GM23248 (cell line): ENCODE measurements at regions not wholly inside any gene's neighbourhood (a gene's known extent, or its start where the extent isn't known, plus 50 kb on each side); places are given as distances from the start of the nearest gene placed in this dataset.
A peak's percentile ranks its signal among the peaks of the same experiment; 100 is the strongest.

Experiments used
- DNase-seq: peaks from one replicate; pipeline ENCODE4 v3.0.0-alpha.2; 2015
- H2AFZ ChIP-seq: fragments of 200-600 bp; sonication (generic); 2 replicates; pipeline ENCODE4 v1.6.1; 2016; ENCODE audit warnings: antibody characterized with exemption
- H3F3A ChIP-seq: fragments of 200-600 bp; sonication (generic); 2 replicates; pipeline ENCODE4 v1.6.1; 2016; ENCODE audit warnings: mild to moderate bottlenecking, antibody characterized with exemption, mixed run types; ENCODE audit not compliant: insufficient read depth
- H3K27ac ChIP-seq: fragments of 200-600 bp; sonication (generic); 2 replicates; pipeline ENCODE4 v1.5.1; 2016; ENCODE audit warnings: mild to moderate bottlenecking
- H3K27me3 ChIP-seq: fragments of 200-600 bp; sonication (generic); replicated peaks from 2 replicates; pipeline ENCODE4 v1.6.1; 2016; ENCODE audit warnings: mild to moderate bottlenecking; ENCODE audit not compliant: insufficient read depth
- H3K36me3 ChIP-seq: fragments of 200-600 bp; sonication (generic); 2 replicates; pipeline ENCODE4 v1.6.1; 2016; ENCODE audit warnings: low read depth, mild to moderate bottlenecking
- H3K4me1 ChIP-seq: fragments of 200-600 bp; sonication (generic); 2 replicates; pipeline ENCODE4 v1.6.1; 2016; ENCODE audit warnings: mild to moderate bottlenecking; ENCODE audit not compliant: insufficient read depth
- H3K4me2 ChIP-seq: fragments of 200-600 bp; sonication (generic); one replicate; pipeline ENCODE4 v1.6.1; 2016; ENCODE audit warnings: mild to moderate bottlenecking; ENCODE audit not compliant: unreplicated experiment
- H3K4me3 ChIP-seq: fragments of 200-600 bp; sonication (generic); 2 replicates; pipeline ENCODE4 v1.5.1; 2016; ENCODE audit warnings: mild to moderate bottlenecking
- H3K79me2 ChIP-seq: fragments of 200-600 bp; sonication (generic); 2 replicates; pipeline ENCODE4 v1.6.1; 2016; ENCODE audit warnings: mild to moderate bottlenecking; ENCODE audit not compliant: insufficient read depth
- H3K9ac ChIP-seq: fragments of 200-600 bp; sonication (generic); 2 replicates; pipeline ENCODE4 v1.6.1; 2016; ENCODE audit warnings: mild to moderate bottlenecking
- H3K9me2 ChIP-seq: fragments of 200-600 bp; sonication (generic); 2 replicates; pipeline ENCODE4 v1.6.1; 2016; ENCODE audit warnings: mixed run types, mild to moderate bottlenecking, moderate library complexity; ENCODE audit not compliant: insufficient read depth
- H3K9me3 ChIP-seq: fragments of 200-600 bp; sonication (generic); one replicate; pipeline ENCODE4 v1.6.1; 2017; ENCODE audit warnings: low read depth
- H4K20me1 ChIP-seq: fragments of 200-600 bp; sonication (generic); 2 replicates; pipeline ENCODE4 v1.6.0; 2016; ENCODE audit not compliant: insufficient read depth
- EZH2 ChIP-seq: fragments of 200-600 bp; sonication (generic); IDR thresholded peaks from 2 replicates; pipeline ENCODE4 v1.6.1; 2018; ENCODE audit warnings: antibody characterized with exemption, mild to moderate bottlenecking; ENCODE audit not compliant: insufficient read depth, poor library complexity, severe bottlenecking
- EZH2phosphoT487 ChIP-seq: fragments of 200-600 bp; sonication (generic); IDR thresholded peaks from 2 replicates; pipeline ENCODE4 v1.6.1; 2018; ENCODE audit warnings: antibody characterized with exemption, moderate library complexity, mild to moderate bottlenecking, low read depth; ENCODE audit not compliant: insufficient read depth
- WGBS, 2 experiments: methylation state at CpG; one replicate each; pipeline ENCODE4 v1.1.6; 2015 to 2017; ENCODE audit warnings: low lambda C conversion rate in 2 of 2, low coverage in 1 of 2; ENCODE audit errors: missing lambda C conversion rate in 2 of 2; 5-methylcytosine and 5-hydroxymethylcytosine counted together
- in situ Hi-C: fragments of 300-500 bp; cut with MboI; formaldehyde crosslinking; loops from 2 replicates; pipeline ENCODE4 v1.15.0; 2020

GRCh38 chr20:48298851-48299484 lies 513.7 kb upstream of the SULF2 start:
- H3K4me3 ChIP-seq, result no peak overlapping the region
- in situ Hi-C loops, result loop anchor here (10.0 kb wide), 2 partner anchors 514 to 634 kb away; partner anchors contain the start of gene SULF2
- H3K27me3 ChIP-seq, result peaks cover 28% of the 10 kb centered on the region; the same call in 1 of the 2 replicates
- no peak overlapping the region for H3K9ac ChIP-seq
- H2AFZ ChIP-seq, result no peak overlapping the region
- peak; percentile 92 for DNase-seq
- TF ChIP-seq EZH2phosphoT487, result no peak
- no peak for TF ChIP-seq EZH2
- no peaks in the 10 kb centered on the region for H4K20me1 ChIP-seq
- no peaks in the 10 kb centered on the region for H3K79me2 ChIP-seq
- H3K9me2 ChIP-seq, result no peaks in the 10 kb centered on the region
- H3F3A ChIP-seq, result peaks cover 24% of the 10 kb centered on the region
- no peaks in the 10 kb centered on the region for H3K36me3 ChIP-seq
- WGBS, 2 experiments, result 62 to 65% methylated on average over 7 of the region's 7 CpGs
- H3K4me1 ChIP-seq, result peaks cover 35% of the 10 kb centered on the region
- no peak overlapping the region for H3K27ac ChIP-seq
- H3K9me3 ChIP-seq, result no peaks in the 10 kb centered on the region
- no peak overlapping the region for H3K4me2 ChIP-seq

GRCh38 chr20:48298433-48298832 lies 513.2 kb upstream of the SULF2 start:
- Histone ChIP-seq H3K4me3 (no peak overlapping the region), H3K27me3 (peaks cover 22% of the 10 kb centered on the region; the same call in 1 of the 2 replicates), H3K79me2 (no peaks in the 10 kb centered on the region), H3K4me1 (peaks cover 35% of the 10 kb centered on the region), H3K9me3 (no peaks in the 10 kb centered on the region), H3K4me2 (no peak overlapping the region), H3K9me2 (no peaks in the 10 kb centered on the region), H3K36me3 (no peaks in the 10 kb centered on the region), H4K20me1 (no peaks in the 10 kb centered on the region), H3K27ac (no peak overlapping the region), H3F3A (peaks cover 24% of the 10 kb centered on the region), H2AFZ (no peak overlapping the region), H3K9ac (no peak overlapping the region)
- TF ChIP-seq EZH2phosphoT487, result no peak
- no peak for TF ChIP-seq EZH2
- no peak for DNase-seq
- in situ Hi-C loops, result loop anchor here (10.0 kb wide), 2 partner anchors 514 to 634 kb away; partner anchors contain the start of gene SULF2

DNA sequence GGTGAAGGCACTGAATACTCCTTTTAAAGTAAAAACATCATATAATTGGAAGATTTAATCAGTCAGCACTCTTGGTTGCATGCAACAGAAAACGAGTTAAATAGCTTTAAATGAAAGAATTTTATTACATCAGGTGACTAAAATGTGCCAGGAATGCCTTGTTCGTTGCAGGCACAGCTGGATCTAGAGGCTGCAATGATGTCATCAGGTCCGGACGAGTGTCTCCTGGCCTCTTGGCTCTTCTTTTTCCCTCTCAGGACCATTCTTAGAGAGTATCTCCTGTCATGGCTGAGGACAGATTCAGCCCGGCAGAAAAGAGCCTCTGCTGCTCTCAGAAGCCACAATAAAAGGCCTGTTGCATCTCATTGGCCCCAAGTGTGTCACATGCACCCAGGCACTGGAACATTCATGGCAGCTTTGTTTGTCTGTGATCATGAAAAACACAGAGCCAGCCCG lies 510.7 kb upstream of the SULF2 start:
- 9 to 12% methylated on average over 6 of the region's 6 CpGs for WGBS, 2 experiments
- H3K79me2 ChIP-seq, result no peaks in the 10 kb centered on the region
- peaks cover 35% of the 10 kb centered on the region for H3K4me1 ChIP-seq
- peak overlapping the region; percentile 74 for H3K4me2 ChIP-seq
- peaks cover 15% of the 10 kb centered on the region for H3K27me3 ChIP-seq
- peak; percentile 82 for DNase-seq
- H3K9me3 ChIP-seq, result no peaks in the 10 kb centered on the region
- peaks cover 24% of the 10 kb centered on the region for H3F3A ChIP-seq
- TF ChIP-seq EZH2phosphoT487, result no peak
- TF ChIP-seq EZH2, result no peak
- peak overlapping the region; percentile 34 for H3K4me3 ChIP-seq
- 0 out of 2 replicates have a peak overlapping the region, but pooled peaks have one; percentile 22 for H3K9ac ChIP-seq
- H3K9me2 ChIP-seq, result no peaks in the 10 kb centered on the region
- H4K20me1 ChIP-seq, result no peaks in the 10 kb centered on the region
- H3K36me3 ChIP-seq, result no peaks in the 10 kb centered on the region
- peak overlapping the region; percentile 52 for H3K27ac ChIP-seq
- peak overlapping the region; percentile 25; the same call in 1 of the 2 replicates for H2AFZ ChIP-seq
- in situ Hi-C loops, result loop anchor here (10.0 kb wide), 2 partner anchors 511 to 631 kb away; partner anchors contain the start of gene SULF2

- Histone ChIP-seq H2AFZ (no peak overlapping the region), H3K9me2 (no peaks in the 10 kb centered on the region), H3K27ac (peak overlapping the region; percentile 52), H3K36me3 (no peaks in the 10 kb centered on the region), H3K4me1 (peaks cover 35% of the 10 kb centered on the region), H3F3A (peaks cover 24% of the 10 kb centered on the region), H4K20me1 (no peaks in the 10 kb centered on the region), H3K27me3 (peaks cover 15% of the 10 kb centered on the region), H3K9me3 (no peaks in the 10 kb centered on the region), H3K4me3 (peak overlapping the region; percentile 34), H3K79me2 (no peaks in the 10 kb centered on the region), H3K9ac (0 out of 2 replicates have a peak overlapping the region, but pooled peaks have one; percentile 22), H3K4me2 (peak overlapping the region; percentile 74)
- WGBS, 2 experiments, result 1 to 3% methylated on average over 5 of the region's 5 CpGs
- in situ Hi-C loops, result loop anchor here (10.0 kb wide), 2 partner anchors 511 to 631 kb away; partner anchors contain the start of gene SULF2
- TF ChIP-seq EZH2phosphoT487 (no peak), EZH2 (no peak)
- peak; percentile 91 for DNase-seq
Measured at GRCh38 chr20:48295445-48295903, 510.2 kb upstream of the SULF2 start.
